ENCODE measurements at regions not wholly inside any gene's neighbourhood (a gene's known extent, or its start where the extent isn't known, plus 50 kb on each side); places are given as distances from the start of the nearest gene placed in this dataset.

GRCh38 chr7:28351450-28351849, 60.9 kb upstream of the CREB5 start:
- TF ChIP-seq CTCF (IDR thresholded peaks at IDR 0.05; ENCODE audit: poor library complexity) (no peak), EZH2phosphoT487 (IDR thresholded peaks at IDR 0.05; ENCODE audit: low read depth, severe bottlenecking, unreplicated experiment) (no peak), EZH2 (IDR thresholded peaks at IDR 0.05; ENCODE audit: borderline replicate concordance) (no peak)

All from hepatocyte (in vitro differentiated cells).